Fibroblast of the aortic adventitia (primary cell): ENCODE measurements at regions not wholly inside any gene's neighbourhood (a gene's known extent, or its start where the extent isn't known, plus 50 kb on each side); places are given as distances from the start of the nearest gene placed in this dataset. TPM values are rescaled to one million over a fixed set of nuclear protein-coding genes. Genes with fewer than 3 reads are reported as not detected.
A peak's percentile ranks its signal among the peaks of the same experiment; 100 is the strongest.

Experiments
- DNase-seq: peaks from one replicate; pipeline ENCODE4 v3.0.0-alpha.2; 2010; ENCODE audit warnings: low read depth
- H3K4me3 ChIP-seq: 2 replicates; pipeline ENCODE4 v1.5.1; 2011; ENCODE audit warnings: low read depth, mild to moderate bottlenecking, control low read depth, low read length, moderate library complexity
- small RNA-seq: library from RNA; depleted of rRNA; stranded (forward); fragments of <200 nt; gene quantifications from one replicate; pipeline ENCODE3, GENCODE V24; 2012
- TF ChIP-seq, protein P1 (sequence below): IDR thresholded peaks from 2 replicates; pipeline ENCODE4 v1.5.1; 2011; ENCODE audit warnings: mild to moderate bottlenecking, low read length, control low read depth, inconsistent platforms; ENCODE audit not compliant: insufficient read depth

DNA sequence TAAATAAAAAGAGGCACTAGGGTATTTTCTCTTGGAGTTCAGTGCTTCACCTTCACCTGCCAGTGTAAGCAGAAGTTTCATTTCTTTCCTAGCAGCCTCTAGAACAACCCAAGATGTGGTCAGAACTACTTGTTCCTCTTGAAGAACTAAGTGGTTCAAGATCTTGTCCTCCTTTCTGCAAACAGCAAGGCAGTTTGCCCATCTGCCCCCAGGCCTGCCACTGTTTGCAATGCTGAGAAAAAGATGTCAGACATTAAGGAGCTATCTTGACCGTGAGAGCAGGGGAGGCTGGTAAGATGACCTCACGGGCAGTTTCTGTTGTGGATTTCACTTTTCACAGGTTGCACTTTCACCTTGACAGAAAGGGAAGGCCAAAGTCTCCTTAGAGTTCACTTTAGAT, 52.0 kb upstream of the KLF4 start:
- no peak overlapping the region for H3K4me3 ChIP-seq
- DNase-seq, result no peak
- TF ChIP-seq, protein P1, sequence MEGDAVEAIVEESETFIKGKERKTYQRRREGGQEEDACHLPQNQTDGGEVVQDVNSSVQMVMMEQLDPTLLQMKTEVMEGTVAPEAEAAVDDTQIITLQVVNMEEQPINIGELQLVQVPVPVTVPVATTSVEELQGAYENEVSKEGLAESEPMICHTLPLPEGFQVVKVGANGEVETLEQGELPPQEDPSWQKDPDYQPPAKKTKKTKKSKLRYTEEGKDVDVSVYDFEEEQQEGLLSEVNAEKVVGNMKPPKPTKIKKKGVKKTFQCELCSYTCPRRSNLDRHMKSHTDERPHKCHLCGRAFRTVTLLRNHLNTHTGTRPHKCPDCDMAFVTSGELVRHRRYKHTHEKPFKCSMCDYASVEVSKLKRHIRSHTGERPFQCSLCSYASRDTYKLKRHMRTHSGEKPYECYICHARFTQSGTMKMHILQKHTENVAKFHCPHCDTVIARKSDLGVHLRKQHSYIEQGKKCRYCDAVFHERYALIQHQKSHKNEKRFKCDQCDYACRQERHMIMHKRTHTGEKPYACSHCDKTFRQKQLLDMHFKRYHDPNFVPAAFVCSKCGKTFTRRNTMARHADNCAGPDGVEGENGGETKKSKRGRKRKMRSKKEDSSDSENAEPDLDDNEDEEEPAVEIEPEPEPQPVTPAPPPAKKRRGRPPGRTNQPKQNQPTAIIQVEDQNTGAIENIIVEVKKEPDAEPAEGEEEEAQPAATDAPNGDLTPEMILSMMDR, result no peak

DNA sequence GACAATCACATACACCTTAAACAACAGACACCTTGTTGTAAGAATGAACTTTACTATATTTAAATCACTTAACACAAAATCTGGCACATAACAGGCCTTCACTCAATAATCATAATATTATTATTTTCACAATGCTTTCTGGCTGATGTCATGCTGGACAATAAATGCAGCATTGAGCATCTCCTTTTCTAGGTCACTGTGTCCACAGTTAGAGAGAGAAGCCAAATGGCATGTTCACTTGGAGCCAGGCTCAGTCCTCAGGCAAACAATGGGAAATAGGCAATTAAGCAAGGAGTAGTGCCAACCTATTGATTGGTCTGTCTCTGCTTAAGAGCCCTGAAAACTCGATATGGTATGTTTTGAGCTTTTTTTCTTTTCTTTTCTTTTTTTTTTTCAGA, 50.6 kb upstream of the KLF4 start:
- TF ChIP-seq, protein P1, result no peak
- no peak for DNase-seq
- H3K4me3 ChIP-seq, result no peak overlapping the region

- no peak overlapping the region for H3K4me3 ChIP-seq
- peak; percentile 11 for DNase-seq
- TF ChIP-seq, protein P1, result no peak
Observed at GRCh38 chr9:107539427-107540163, 50.0 kb upstream of the KLF4 start.

Small RNA genes in the stretch of these regions (small RNA-seq; reads per million reads assigned to genes)
- gene RN7SL659P, result not detected
- not detected for gene RNA5SP293
- not detected for gene RNU6-1064P
- gene RNU6-996P, result not detected
